ENCODE measurements at regions not wholly inside any gene's neighbourhood (a gene's known extent, or its start where the extent isn't known, plus 50 kb on each side); places are given as distances from the start of the nearest gene placed in this dataset.

GRCh38 chr1:192506741-192507155 is 68.8 kb upstream of the RGS1 start:
- H3K27me3 Mint-ChIP-seq (ENCODE audit: low read depth in 2 of 2): peaks cover 0 to 3% of the 10 kb centered on the region in 2 donors
- Histone ChIP-seq H3K9me3 (ENCODE audit: control insufficient read depth, insufficient read depth, low read length) (no peaks in the 10 kb centered on the region), H3K4me1 (ENCODE audit: control insufficient read depth, insufficient read depth, low read length) (no peaks in the 10 kb centered on the region), H3K4me3 (ENCODE audit: low read length) (no peak overlapping the region), H3K27me3 (ENCODE audit: control insufficient read depth, insufficient read depth, low read length) (no peaks in the 10 kb centered on the region), H3K36me3 (ENCODE audit: control insufficient read depth, insufficient read depth, low read length) (no peaks in the 10 kb centered on the region), H3K27ac (ENCODE audit: low read length) (no peak overlapping the region)
- H3K4me1 Mint-ChIP-seq: no peaks in the 10 kb centered on the region
- H3K4me3 Mint-ChIP-seq: no peak overlapping the region
- no peaks in the 10 kb centered on the region for H3K36me3 Mint-ChIP-seq
- ATAC-seq (peak in 1 of 3 donors; percentile 58), DNase-seq (peak in 1 of 2 donors; percentile 54)
- no peak overlapping the region for H3K27ac Mint-ChIP-seq
- peak; percentile 16 for TF ChIP-seq CTCF (IDR thresholded peaks at IDR 0.05)
- intact Hi-C loops (cut with micrococcal nuclease): no loop called here
- 60% methylated on average over 1 of the region's 2 CpGs for WGBS (ENCODE audit: insufficient coverage)
- no peaks in the 10 kb centered on the region for H3K9me3 Mint-ChIP-seq

GRCh38 chr1:192512426-192513162 is 63.0 kb upstream of the RGS1 start:
- no peaks in the 10 kb centered on the region for H3K36me3 ChIP-seq (ENCODE audit: control insufficient read depth, insufficient read depth, low read length)
- intact Hi-C loops (cut with micrococcal nuclease): no loop called here
- no peak overlapping the region for H3K27ac ChIP-seq (ENCODE audit: low read length)
- Mint-ChIP-seq H3K27me3 (ENCODE audit: low read depth in 2 of 2) (peaks cover 0 to 3% of the 10 kb centered on the region in 2 donors), H3K36me3 (no peaks in the 10 kb centered on the region), H3K4me3 (no peak overlapping the region), H3K27ac (peak overlapping the region; percentile 74 to 75), H3K9me3 (no peaks in the 10 kb centered on the region), H3K4me1 (peaks cover 36 to 40% of the 10 kb centered on the region in 2 donors)
- no peak overlapping the region for H3K4me3 ChIP-seq (ENCODE audit: low read length)
- DNase-seq (no peak), ATAC-seq (no peak)
- TF ChIP-seq CTCF (IDR thresholded peaks at IDR 0.05): no peak
- H3K27me3 ChIP-seq (ENCODE audit: control insufficient read depth, insufficient read depth, low read length): no peaks in the 10 kb centered on the region
- H3K9me3 ChIP-seq (ENCODE audit: control insufficient read depth, insufficient read depth, low read length): no peaks in the 10 kb centered on the region
- 63% methylated on average over 2 of the region's 2 CpGs for WGBS (ENCODE audit: insufficient coverage)
- H3K4me1 ChIP-seq (ENCODE audit: control insufficient read depth, insufficient read depth, low read length): peaks cover 8% of the 10 kb centered on the region

GRCh38 chr1:192513196-192513595 is 62.4 kb upstream of the RGS1 start:
- Histone ChIP-seq H3K36me3 (ENCODE audit: control insufficient read depth, insufficient read depth, low read length) (no peaks in the 10 kb centered on the region), H3K9me3 (ENCODE audit: control insufficient read depth, insufficient read depth, low read length) (no peaks in the 10 kb centered on the region), H3K27me3 (ENCODE audit: control insufficient read depth, insufficient read depth, low read length) (no peaks in the 10 kb centered on the region), H3K4me1 (ENCODE audit: control insufficient read depth, insufficient read depth, low read length) (peaks cover 8% of the 10 kb centered on the region), H3K4me3 (ENCODE audit: low read length) (no peak overlapping the region), H3K27ac (ENCODE audit: low read length) (no peak overlapping the region)
- ATAC-seq (no peak), DNase-seq (no peak)
- intact Hi-C loops (cut with micrococcal nuclease): no loop called here
- peaks cover 0 to 3% of the 10 kb centered on the region in 2 donors for H3K27me3 Mint-ChIP-seq (ENCODE audit: low read depth in 2 of 2)
- no peaks in the 10 kb centered on the region for H3K36me3 Mint-ChIP-seq
- no CpG with 5 or more reads among the region's 1 CpG for WGBS (ENCODE audit: insufficient coverage)
- TF ChIP-seq CTCF (IDR thresholded peaks at IDR 0.05): no peak
- H3K4me1 Mint-ChIP-seq: peaks cover 38 to 42% of the 10 kb centered on the region in 2 donors
- no peak overlapping the region for H3K4me3 Mint-ChIP-seq
- H3K27ac Mint-ChIP-seq: peak overlapping the region; percentile 74 to 75
- no peaks in the 10 kb centered on the region for H3K9me3 Mint-ChIP-seq

- WGBS (ENCODE audit: insufficient coverage): 100% methylated on average over 1 of the region's 1 CpG
- intact Hi-C loops (cut with micrococcal nuclease): no loop called here
- Histone ChIP-seq H3K27ac (ENCODE audit: low read length) (no peak overlapping the region), H3K4me1 (ENCODE audit: control insufficient read depth, insufficient read depth, low read length) (peaks cover 8% of the 10 kb centered on the region), H3K9me3 (ENCODE audit: control insufficient read depth, insufficient read depth, low read length) (no peaks in the 10 kb centered on the region), H3K4me3 (ENCODE audit: low read length) (no peak overlapping the region), H3K27me3 (ENCODE audit: control insufficient read depth, insufficient read depth, low read length) (no peaks in the 10 kb centered on the region), H3K36me3 (ENCODE audit: control insufficient read depth, insufficient read depth, low read length) (no peaks in the 10 kb centered on the region)
- Mint-ChIP-seq H3K4me3 (no peak overlapping the region), H3K36me3 (no peaks in the 10 kb centered on the region), H3K27ac (peak overlapping the region; percentile 74 to 75), H3K4me1 (peaks cover 38 to 42% of the 10 kb centered on the region in 2 donors), H3K27me3 (ENCODE audit: low read depth in 2 of 2) (peaks cover 0 to 3% of the 10 kb centered on the region in 2 donors), H3K9me3 (no peaks in the 10 kb centered on the region)
- no peak for DNase-seq
- no peak for ATAC-seq
- no peak for TF ChIP-seq CTCF (IDR thresholded peaks at IDR 0.05)
Observed at GRCh38 chr1:192513697-192514096, 61.9 kb upstream of the RGS1 start.
